Body of pancreas (tissue), 4 donors: ENCODE measurements at regions not wholly inside any gene's neighbourhood (a gene's known extent, or its start where the extent isn't known, plus 50 kb on each side); places are given as distances from the start of the nearest gene placed in this dataset.

Experiments used
- ATAC-seq: fragments of 150-250 bp; one replicate; pipeline ENCODE4 v1.9.1; 2016
- DNase-seq, 4 donors: peaks; one replicate each; pipeline ENCODE4 v3.0.0-alpha.2; 2019
- H3K27ac ChIP-seq, 4 donors: fragments of 200-600 bp; sonication (generic); 1 replicate in 3 of 4; 2 replicates in 1 of 4; pipeline versions ENCODE4 v1.5.1 to v1.6.1; 2016 to 2019; ENCODE audit warnings: mild to moderate bottlenecking in 1 of 4, mixed read lengths in 1 of 4, moderate library complexity in 1 of 4
- H3K27me3 ChIP-seq, 2 donors: fragments of 200-600 bp; sonication (generic); one replicate each; pipeline ENCODE4 v1.6.0; 2016; ENCODE audit warnings: mild to moderate bottlenecking in 1 of 2
- H3K36me3 ChIP-seq, 2 donors: fragments of 200-600 bp; sonication (generic); replicated peaks in 1 of 2; 2 replicates each; pipeline ENCODE4 v1.5.1; 2016; ENCODE audit warnings: low read depth in 2 of 2; ENCODE audit not compliant: insufficient read depth in 1 of 2
- H3K4me1 ChIP-seq: fragments of 200-600 bp; sonication (generic); one replicate; pipeline ENCODE4 v1.6.0; 2016
- H3K4me3 ChIP-seq, 2 donors: fragments of 200-600 bp; sonication (generic); 1 replicate in 1 of 2; 2 replicates in 1 of 2; pipeline ENCODE4 v1.5.1; 2016 to 2019
- H3K9me3 ChIP-seq, 3 donors: fragments of 200-600 bp; sonication (generic); 1 replicate in 2 of 3; 2 replicates in 1 of 3; pipeline ENCODE4 v1.5.1; 2016
- CTCF ChIP-seq, 7 experiments: fragments of 450-650 bp in 4 of 7; fragments of 200-600 bp in 3 of 7; sonication (generic) in 3 of 7; IDR thresholded peaks; one replicate each; pipeline ENCODE4 v1.5.1; 2016 to 2019; ENCODE audit warnings: antibody characterized with exemption in 7 of 7
- POLR2A ChIP-seq, 3 donors: fragments of 450-650 bp; IDR thresholded peaks; one replicate each; pipeline ENCODE4 v1.6.1; 2016; ENCODE audit warnings: antibody characterized with exemption in 3 of 3, mild to moderate bottlenecking in 2 of 3
- WGBS, 2 donors: methylation state at CpG; one replicate each; pipeline ENCODE4 v1.1.5; 2017; 5-methylcytosine and 5-hydroxymethylcytosine counted together
- intact Hi-C: fragments of 100-400 bp; cut with DNase I; formaldehyde crosslinking; loops from one replicate; pipeline ENCODE4 v1.15.1; 2023

GRCh38 chr14:101355284-101355683 lies 206.0 kb upstream of the DIO3 start:
- ATAC-seq (no peak), DNase-seq (peak in 1 of 4 donors; percentile 5)
- intact Hi-C loops, result no loop called here

GRCh38 chr14:101357038-101357437 lies 204.3 kb upstream of the DIO3 start:
- Histone ChIP-seq H3K27ac (no peak overlapping the region), H3K4me1 (no peaks in the 10 kb centered on the region), H3K9me3 (no peaks in the 10 kb centered on the region), H3K27me3 (no peaks in the 10 kb centered on the region), H3K4me3 (no peak overlapping the region), H3K36me3 (no peaks in the 10 kb centered on the region)
- intact Hi-C loops, result no loop called here
- DNase-seq (no peak), ATAC-seq (no peak)
- WGBS, 2 donors, result 81 to 88% methylated on average over 12 of the region's 12 CpGs
- no peak for TF ChIP-seq POLR2A (IDR thresholded peaks at IDR 0.05)
- no peak for TF ChIP-seq CTCF (IDR thresholded peaks at IDR 0.05)

More at GRCh38 chr14:101355284-101355683, 206.0 kb upstream of the DIO3 start:
- no peaks in the 10 kb centered on the region for H3K9me3 ChIP-seq
- H3K27me3 ChIP-seq, result no peaks in the 10 kb centered on the region
- H3K4me1 ChIP-seq, result no peaks in the 10 kb centered on the region
- TF ChIP-seq CTCF (IDR thresholded peaks at IDR 0.05) (no peak), POLR2A (IDR thresholded peaks at IDR 0.05) (no peak)
- H3K4me3 ChIP-seq, result no peak overlapping the region
- no peak overlapping the region for H3K27ac ChIP-seq
- H3K36me3 ChIP-seq, result no peaks in the 10 kb centered on the region
- 63 to 67% methylated on average over 5 of the region's 5 CpGs for whole genome bisulfite sequencing, 2 donors

GRCh38 chr14:101357559-101358319 lies 203.6 kb upstream of the DIO3 start:
- WGBS, 2 donors, result 75 to 87% methylated on average over 7 to 9 of the region's 10 CpGs
- DNase-seq, result no peak
- no peak for TF ChIP-seq POLR2A (IDR thresholded peaks at IDR 0.05)
- no peak for TF ChIP-seq CTCF (IDR thresholded peaks at IDR 0.05)

GRCh38 chr14:101358320-101359125 lies 202.8 kb upstream of the DIO3 start:
- TF ChIP-seq CTCF (IDR thresholded peaks at IDR 0.05) (no peak), POLR2A (IDR thresholded peaks at IDR 0.05) (no peak)
- Histone ChIP-seq H3K27me3 (no peaks in the 10 kb centered on the region), H3K36me3 (no peaks in the 10 kb centered on the region), H3K9me3 (no peaks in the 10 kb centered on the region), H3K27ac (peak overlapping the region in 1 of 4 donors; percentile 6), H3K4me1 (no peaks in the 10 kb centered on the region), H3K4me3 (no peak overlapping the region)
- DNase-seq, result no peak
- ATAC-seq, result no peak
- 80 to 82% methylated on average over 15 of the region's 15 CpGs for WGBS, 2 donors
- intact Hi-C loops, result no loop called here

More at GRCh38 chr14:101357559-101358319, 203.6 kb upstream of the DIO3 start:
- Histone ChIP-seq H3K4me1 (no peaks in the 10 kb centered on the region), H3K4me3 (no peak overlapping the region), H3K27ac (no peak overlapping the region), H3K36me3 (no peaks in the 10 kb centered on the region), H3K27me3 (no peaks in the 10 kb centered on the region), H3K9me3 (no peaks in the 10 kb centered on the region)
- intact Hi-C loops, result no loop called here
- no peak for ATAC-seq
